Pancreas (tissue), 10 donors: ENCODE measurements at regions not wholly inside any gene's neighbourhood (a gene's known extent, or its start where the extent isn't known, plus 50 kb on each side); places are given as distances from the start of the nearest gene placed in this dataset.

Experiments
- ATAC-seq, 4 donors: fragments of 200-7000 bp; cut with Tn5 transposase; one replicate each; pipeline versions ENCODE4 v1.8.0 to v1.9.1; 2020; ENCODE audit warnings: mild to moderate bottlenecking in 4 of 4, moderate library complexity in 4 of 4
- DNase-seq, 6 donors: peaks; one replicate each; pipeline ENCODE4 v3.0.0-alpha.2; 2020
- FAIRE-seq: peaks from 2 replicates; lab custom pipeline; 2012; peaks lifted over from hg19 to GRCh38; lab: Jason Lieb, UNC
- H3K27ac ChIP-seq, 4 donors: fragments of 200-600 bp; sonication (generic); 1 replicate in 3 of 4; 2 replicates in 1 of 4; pipeline versions ENCODE4 v1.5.0 to v1.8.0; 2020
- H3K27me3 ChIP-seq, 4 donors: fragments of 200-600 bp; one replicate each; pipeline ENCODE4 v1.8.0; 2021
- H3K36me3 ChIP-seq, 3 donors: fragments of 200-600 bp; sonication (generic) in 1 of 3; one replicate each; pipeline versions ENCODE4 v1.5.0 to v1.8.0; 2020 to 2021
- H3K4me1 ChIP-seq, 3 donors: fragments of 200-600 bp; one replicate each; pipeline ENCODE4 v1.8.0; 2021
- H3K4me3 ChIP-seq, 4 donors: fragments of 200-600 bp; sonication (generic) in 2 of 4; one replicate each; pipeline versions ENCODE4 v1.5.0 to v1.8.0; 2020 to 2021
- H3K9me3 ChIP-seq, 4 donors: fragments of 200-600 bp; one replicate each; pipeline ENCODE4 v1.8.0; 2021
- WGBS, 2 donors: extraction: QIAGEN DNeasy Blood & Tissue Kit; methylation state at CpG; one replicate each; pipeline ENCODE4 v1.1.7; 2013; 5-methylcytosine and 5-hydroxymethylcytosine counted together
- intact Hi-C, 3 donors: fragments of 100-400 bp; cut with DNase I; formaldehyde crosslinking; loops; one replicate each; pipeline versions ENCODE4 v1.11.1 to v1.14.2; 2022
- TF ChIP-seq, protein P1 (sequence below), 4 donors: fragments of 200-600 bp; sonication (generic) in 3 of 4; IDR thresholded peaks; one replicate each; pipeline versions ENCODE4 v1.5.0 to v1.8.0; 2021; ENCODE audit warnings: antibody characterized with exemption in 4 of 4
- donor health status: healthy with polysubstance abuse.
- donor health status: DM: no; HTN: no; CAD: no; lungs with moderate emphysema.
- donor health status: DM: no; HTN: no; CAD: no.
- donor health status: control.
- donor health status: control.
- donor health status: Bipolar disorder and iron deficiency.
- donor health status: DM: yes; HTN: yes; CAD: no.
- donor health status: DM: no; HTN: no; CAD: no.
- donor health status: DM: no; HTN: no; CAD: no.
- donor health status: DM: yes; HTN: yes; CAD: no.

DNA sequence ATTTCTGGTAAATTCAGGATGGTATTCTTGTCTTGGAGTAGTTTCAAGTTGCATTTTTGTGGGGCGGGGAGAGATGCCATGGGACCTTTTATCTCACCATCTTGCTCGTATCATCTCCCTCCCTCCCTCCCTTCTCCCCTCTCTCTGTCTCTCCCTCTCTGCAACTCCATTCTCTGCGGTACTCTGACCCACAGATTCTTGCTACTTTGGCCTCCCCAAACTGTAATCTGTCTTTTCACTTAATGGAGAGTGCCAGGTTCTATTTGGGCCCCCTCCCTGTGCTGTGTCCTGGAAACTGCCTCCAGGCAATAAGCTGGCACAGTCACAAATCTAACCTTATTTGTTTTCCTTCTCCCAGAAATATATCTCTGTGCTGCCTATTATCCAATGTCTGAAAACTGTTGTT is 175.2 kb downstream of the PAWR start:
- ATAC-seq = no peak
- intact Hi-C loops = no loop called here
- 89 to 100% methylated on average over 3 of the region's 3 CpGs for WGBS, 2 donors
- no peak overlapping the region for H3K27ac ChIP-seq
- no peaks in the 10 kb centered on the region for H3K36me3 ChIP-seq
- no peak for DNase-seq
- H3K4me1 ChIP-seq = no peaks in the 10 kb centered on the region
- FAIRE-seq = no peak
- TF ChIP-seq, protein P1, sequence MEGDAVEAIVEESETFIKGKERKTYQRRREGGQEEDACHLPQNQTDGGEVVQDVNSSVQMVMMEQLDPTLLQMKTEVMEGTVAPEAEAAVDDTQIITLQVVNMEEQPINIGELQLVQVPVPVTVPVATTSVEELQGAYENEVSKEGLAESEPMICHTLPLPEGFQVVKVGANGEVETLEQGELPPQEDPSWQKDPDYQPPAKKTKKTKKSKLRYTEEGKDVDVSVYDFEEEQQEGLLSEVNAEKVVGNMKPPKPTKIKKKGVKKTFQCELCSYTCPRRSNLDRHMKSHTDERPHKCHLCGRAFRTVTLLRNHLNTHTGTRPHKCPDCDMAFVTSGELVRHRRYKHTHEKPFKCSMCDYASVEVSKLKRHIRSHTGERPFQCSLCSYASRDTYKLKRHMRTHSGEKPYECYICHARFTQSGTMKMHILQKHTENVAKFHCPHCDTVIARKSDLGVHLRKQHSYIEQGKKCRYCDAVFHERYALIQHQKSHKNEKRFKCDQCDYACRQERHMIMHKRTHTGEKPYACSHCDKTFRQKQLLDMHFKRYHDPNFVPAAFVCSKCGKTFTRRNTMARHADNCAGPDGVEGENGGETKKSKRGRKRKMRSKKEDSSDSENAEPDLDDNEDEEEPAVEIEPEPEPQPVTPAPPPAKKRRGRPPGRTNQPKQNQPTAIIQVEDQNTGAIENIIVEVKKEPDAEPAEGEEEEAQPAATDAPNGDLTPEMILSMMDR (IDR thresholded peaks at IDR 0.05) = no peak
- H3K27me3 ChIP-seq = no peaks in the 10 kb centered on the region
- no peaks in the 10 kb centered on the region for H3K9me3 ChIP-seq
- H3K4me3 ChIP-seq = no peak overlapping the region

DNA sequence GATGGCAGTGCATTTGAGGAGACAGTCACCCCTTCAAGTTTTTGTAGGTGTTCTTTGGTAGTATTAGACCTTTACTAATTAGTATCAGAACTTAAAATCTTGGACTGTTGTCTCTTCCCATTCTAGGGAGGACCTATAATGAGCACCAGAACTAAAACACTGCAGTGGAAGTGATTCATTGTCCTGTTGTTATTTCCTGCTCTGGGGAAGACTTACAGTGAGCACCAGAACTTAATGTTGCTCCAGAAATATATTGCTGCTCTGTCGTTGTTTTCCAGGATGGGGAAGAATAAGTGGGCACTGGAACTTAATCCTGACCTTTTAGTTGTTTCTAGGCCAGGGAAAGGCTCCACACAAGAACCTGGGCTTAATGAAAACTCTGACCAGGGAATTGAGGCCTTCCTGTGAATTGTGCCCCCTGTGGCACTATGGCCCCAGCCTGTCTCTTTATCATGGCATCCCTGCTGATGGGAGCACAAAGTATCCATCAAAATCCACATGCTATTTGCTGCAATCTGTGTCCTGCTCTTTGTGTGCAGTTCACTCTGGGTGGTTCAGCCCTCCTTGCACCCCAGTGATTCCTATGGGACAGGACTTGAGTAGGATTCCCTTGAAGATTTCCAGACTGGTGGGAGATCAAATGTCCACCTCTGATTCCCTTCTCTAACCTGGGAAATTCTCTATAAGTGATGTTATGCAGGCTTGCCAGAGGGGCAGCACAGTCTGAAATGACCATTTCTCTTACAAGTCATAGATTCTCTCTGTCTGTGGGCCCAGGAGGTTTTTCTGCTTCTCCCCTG is 175.8 kb downstream of the PAWR start:
- intact Hi-C loops = no loop called here
- DNase-seq = no peak
- Histone ChIP-seq H3K27ac (no peak overlapping the region), H3K4me1 (no peaks in the 10 kb centered on the region), H3K4me3 (no peak overlapping the region), H3K36me3 (no peaks in the 10 kb centered on the region), H3K27me3 (no peaks in the 10 kb centered on the region), H3K9me3 (no peaks in the 10 kb centered on the region)
- no peak for ATAC-seq
- FAIRE-seq = no peak
- TF ChIP-seq, protein P1 (IDR thresholded peaks at IDR 0.05) = no peak
- 70 to 93% methylated on average over 1 of the region's 1 CpG for WGBS, 2 donors

DNA sequence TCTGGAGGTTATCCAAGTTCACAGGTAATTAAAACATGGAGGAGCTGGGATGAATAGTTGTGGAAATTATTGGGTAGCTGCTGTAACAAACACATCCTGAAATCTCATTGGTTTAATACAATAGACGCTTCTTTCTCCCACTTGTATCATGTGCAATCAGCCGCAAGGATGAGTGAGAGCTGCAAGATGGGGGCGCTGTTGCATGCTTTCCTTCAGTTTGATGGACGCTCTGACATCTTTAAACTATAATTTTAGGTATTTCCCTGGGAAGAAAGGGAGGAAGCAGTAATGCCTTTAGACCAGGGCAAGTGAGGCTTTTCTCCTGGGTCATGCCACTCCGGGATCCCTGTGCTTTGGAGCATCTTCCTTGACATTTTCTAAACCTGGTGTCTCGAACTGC is 178.7 kb downstream of the PAWR start:
- intact Hi-C loops = no loop called here
- DNase-seq (no peak), ATAC-seq (no peak), FAIRE-seq (no peak)
- no peaks in the 10 kb centered on the region for H3K9me3 ChIP-seq
- no peak overlapping the region for H3K27ac ChIP-seq
- no peaks in the 10 kb centered on the region for H3K4me1 ChIP-seq
- H3K36me3 ChIP-seq = no peaks in the 10 kb centered on the region
- H3K4me3 ChIP-seq = no peak overlapping the region
- 86 to 87% methylated on average over 6 of the region's 6 CpGs for WGBS, 2 donors
- TF ChIP-seq, protein P1 (IDR thresholded peaks at IDR 0.05) = no peak
- H3K27me3 ChIP-seq = no peaks in the 10 kb centered on the region

DNA sequence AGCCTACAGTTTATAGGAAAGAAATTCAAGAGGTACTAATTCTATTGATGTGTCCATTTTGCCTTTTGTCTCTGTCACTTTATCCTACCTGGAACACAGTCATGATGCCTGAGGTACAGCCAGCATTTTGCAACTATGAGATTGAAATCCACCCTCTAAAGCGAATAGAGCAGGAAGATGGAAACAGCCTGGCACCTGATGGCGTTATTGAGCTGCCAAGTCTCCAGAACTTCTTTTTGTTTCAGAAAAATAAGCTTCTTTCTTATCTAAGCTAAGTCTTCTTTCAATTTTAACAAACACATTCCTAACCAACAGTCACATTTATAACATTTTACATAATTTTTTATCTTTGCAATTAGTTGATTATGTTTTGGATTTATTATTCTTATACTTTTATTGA is 182.1 kb downstream of the PAWR start:
- H3K36me3 ChIP-seq = no peaks in the 10 kb centered on the region
- H3K4me3 ChIP-seq = no peak overlapping the region
- ATAC-seq (no peak), DNase-seq (no peak), FAIRE-seq (no peak)
- H3K9me3 ChIP-seq = no peaks in the 10 kb centered on the region
- 79 to 90% methylated on average over 2 of the region's 2 CpGs for WGBS, 2 donors
- TF ChIP-seq, protein P1 (IDR thresholded peaks at IDR 0.05) = no peak
- no peak overlapping the region for H3K27ac ChIP-seq
- intact Hi-C loops = no loop called here
- no peaks in the 10 kb centered on the region for H3K27me3 ChIP-seq
- H3K4me1 ChIP-seq = no peaks in the 10 kb centered on the region
